Astrocyte of the cerebellum (primary cell): ENCODE measurements at regions not wholly inside any gene's neighbourhood (a gene's known extent, or its start where the extent isn't known, plus 50 kb on each side); places are given as distances from the start of the nearest gene placed in this dataset.

ENCODE experiments used
- DNase-seq: peaks from one replicate; pipeline ENCODE4 v3.0.0-alpha.2; 2011; ENCODE audit warnings: low read depth
- H3K4me3 ChIP-seq: 2 replicates; pipeline ENCODE4 v1.5.1; 2011; ENCODE audit warnings: mild to moderate bottlenecking, low read depth, low read length, moderate library complexity
- CTCF ChIP-seq: IDR thresholded peaks from 2 replicates; pipeline ENCODE4 v1.5.1; 2012; ENCODE audit warnings: low read length, low read depth, moderate library complexity, mild to moderate bottlenecking; ENCODE audit errors: missing control alignments
- in situ Hi-C: cut with HindIII; loops from 2 replicates; pipeline ENCODE4 v1.10.0; 2017; ENCODE audit warnings: low sequenced_read_pairs

GRCh38 chr2:12232876-12233275, 483.9 kb upstream of the TRIB2 start:
- DNase-seq = no peak
- in situ Hi-C loops = no loop called here
- no peak overlapping the region for H3K4me3 ChIP-seq
- no peak for TF ChIP-seq CTCF

- no peak overlapping the region for H3K4me3 ChIP-seq
- no peak for DNase-seq
- in situ Hi-C loops = no loop called here
- no peak for TF ChIP-seq CTCF
Observed at GRCh38 chr2:12236136-12236844, 480.4 kb upstream of the TRIB2 start.

GRCh38 chr2:12240206-12240605, 476.5 kb upstream of the TRIB2 start:
- no peak for DNase-seq
- TF ChIP-seq CTCF = no peak
- no peak overlapping the region for H3K4me3 ChIP-seq
- in situ Hi-C loops = no loop called here

- H3K4me3 ChIP-seq = no peak overlapping the region
- in situ Hi-C loops = no loop called here
- TF ChIP-seq CTCF = no peak
- no peak for DNase-seq
Observed at GRCh38 chr2:12243381-12243780, 473.4 kb upstream of the TRIB2 start.

- in situ Hi-C loops = no loop called here
- TF ChIP-seq CTCF = no peak
- H3K4me3 ChIP-seq = no peak overlapping the region
- no peak for DNase-seq
Observed at GRCh38 chr2:12244070-12244469, 472.7 kb upstream of the TRIB2 start.

GRCh38 chr2:12251121-12251520, 465.6 kb upstream of the TRIB2 start:
- in situ Hi-C loops = no loop called here
- H3K4me3 ChIP-seq = no peak overlapping the region
- DNase-seq = no peak
- TF ChIP-seq CTCF = no peak

GRCh38 chr2:12251749-12252148, 465.0 kb upstream of the TRIB2 start:
- in situ Hi-C loops = no loop called here
- TF ChIP-seq CTCF = no peak
- DNase-seq = no peak
- H3K4me3 ChIP-seq = no peak overlapping the region
